Mesenchymal stem cell (in vitro differentiated cells and primary cell): ENCODE measurements at regions not wholly inside any gene's neighbourhood (a gene's known extent, or its start where the extent isn't known, plus 50 kb on each side); places are given as distances from the start of the nearest gene placed in this dataset.

ENCODE experiments used
- DNase-seq: peaks from one replicate; pipeline ENCODE4 v3.0.0-alpha.2; 2013
- H2AFZ ChIP-seq: one replicate; pipeline ENCODE4 v1.6.1; 2013; ENCODE audit warnings: low read depth, mild to moderate bottlenecking, control low read depth, inconsistent platforms, low read length, moderate library complexity
- H2AK5ac ChIP-seq: 2 replicates; pipeline ENCODE4 v1.6.1; 2013; ENCODE audit warnings: low read length, moderate library complexity, mild to moderate bottlenecking, inconsistent platforms; ENCODE audit not compliant: severe bottlenecking
- H2BK120ac ChIP-seq: one replicate; pipeline ENCODE4 v1.6.1; 2013; ENCODE audit warnings: low read depth, mild to moderate bottlenecking, inconsistent platforms, low read length, moderate library complexity
- H2BK12ac ChIP-seq, 2 experiments: one replicate each; pipeline ENCODE4 v1.6.1; 2013; ENCODE audit warnings: inconsistent platforms in 2 of 2, low read length in 2 of 2, mild to moderate bottlenecking in 2 of 2, moderate library complexity in 2 of 2, control low read depth in 1 of 2
- H2BK15ac ChIP-seq: one replicate; pipeline ENCODE4 v1.6.1; 2013; ENCODE audit warnings: mild to moderate bottlenecking, low read depth, inconsistent platforms; ENCODE audit not compliant: poor library complexity, severe bottlenecking
- H2BK5ac ChIP-seq: 2 replicates; pipeline ENCODE4 v1.6.1; 2013; ENCODE audit warnings: low read depth, mild to moderate bottlenecking, low read length, control low read depth, inconsistent platforms; ENCODE audit not compliant: poor library complexity, severe bottlenecking
- H3K14ac ChIP-seq, 2 experiments: one replicate each; pipeline ENCODE4 v1.6.1; 2013; ENCODE audit warnings: inconsistent platforms in 2 of 2, low read length in 2 of 2, control low read depth in 1 of 2, mild to moderate bottlenecking in 1 of 2, moderate library complexity in 1 of 2
- H3K18ac ChIP-seq, 2 experiments: one replicate each; pipeline ENCODE4 v1.6.1; 2013; ENCODE audit warnings: inconsistent platforms in 2 of 2, low read length in 2 of 2, control low read depth in 1 of 2, low read depth in 1 of 2, mild to moderate bottlenecking in 1 of 2
- H3K23ac ChIP-seq, 2 experiments: one replicate each; pipeline ENCODE4 v1.6.1; 2013; ENCODE audit warnings: inconsistent platforms in 2 of 2, low read length in 2 of 2, mild to moderate bottlenecking in 2 of 2, moderate library complexity in 2 of 2, control low read depth in 1 of 2
- H3K27ac ChIP-seq: 2 replicates; pipeline ENCODE4 v1.5.1; 2013; ENCODE audit warnings: mild to moderate bottlenecking, moderate library complexity, low read length, control low read depth, inconsistent platforms; ENCODE audit not compliant: poor library complexity, severe bottlenecking
- H3K27me3 ChIP-seq, 2 experiments: 2 replicates each; pipeline versions ENCODE4 v1.6.1 to v1.7.0; 2013; ENCODE audit warnings: low read length in 2 of 2, mild to moderate bottlenecking in 2 of 2, moderate library complexity in 2 of 2, control low read depth in 1 of 2, inconsistent platforms in 1 of 2; ENCODE audit not compliant: control insufficient read depth in 1 of 2, insufficient read depth in 1 of 2
- H3K36me3 ChIP-seq, 2 experiments: 2 replicates each; pipeline versions ENCODE4 v1.6.1 to v1.7.0; 2013; ENCODE audit warnings: low read length in 2 of 2, control low read depth in 1 of 2, inconsistent platforms in 1 of 2, low read depth in 1 of 2, mild to moderate bottlenecking in 1 of 2; ENCODE audit not compliant: insufficient read depth in 2 of 2, control insufficient read depth in 1 of 2
- H3K4ac ChIP-seq, 2 experiments: one replicate each; pipeline ENCODE4 v1.6.1; 2013; ENCODE audit warnings: inconsistent platforms in 2 of 2, low read length in 2 of 2, mild to moderate bottlenecking in 2 of 2, moderate library complexity in 2 of 2, control low read depth in 1 of 2, low read depth in 1 of 2
- H3K4me1 ChIP-seq: 2 replicates; pipeline ENCODE4 v1.6.1; 2013; ENCODE audit warnings: low read depth, low read length, control low read depth; ENCODE audit not compliant: control insufficient read depth, insufficient read depth
- H3K4me2 ChIP-seq: 2 replicates; pipeline ENCODE4 v1.6.1; 2013; ENCODE audit warnings: low read length, mild to moderate bottlenecking, inconsistent platforms; ENCODE audit not compliant: poor library complexity, severe bottlenecking
- H3K4me3 ChIP-seq, 2 experiments: 2 replicates each; pipeline versions ENCODE4 v1.5.1 to v1.7.0; 2013; ENCODE audit warnings: low read length in 2 of 2, mild to moderate bottlenecking in 2 of 2, control low read depth in 1 of 2, low read depth in 1 of 2; ENCODE audit not compliant: insufficient read depth in 1 of 2
- H3K79me1 ChIP-seq: replicated peaks from 2 replicates; pipeline ENCODE4 v1.6.1; 2013; ENCODE audit warnings: mild to moderate bottlenecking, control low read depth, low read length, inconsistent platforms; ENCODE audit not compliant: poor library complexity, severe bottlenecking
- H3K9ac ChIP-seq: 2 replicates; pipeline ENCODE4 v1.7.0; 2013; ENCODE audit warnings: mild to moderate bottlenecking, low read length, moderate library complexity
- H3K9me3 ChIP-seq: 2 replicates; pipeline ENCODE4 v1.7.0; 2013; ENCODE audit warnings: mild to moderate bottlenecking, low read length; ENCODE audit not compliant: control insufficient read depth
- H4K8ac ChIP-seq: one replicate; pipeline ENCODE4 v1.6.1; 2013; ENCODE audit warnings: inconsistent platforms, mild to moderate bottlenecking, low read length, moderate library complexity
- H4K91ac ChIP-seq: one replicate; pipeline ENCODE4 v1.6.1; 2013; ENCODE audit warnings: mild to moderate bottlenecking, low read length, inconsistent platforms
- WGBS: methylation state at CpG from one replicate; pipeline ENCODE4 v1.1.7; 2013; ENCODE audit warnings: mixed read lengths; 5-methylcytosine and 5-hydroxymethylcytosine counted together

GRCh38 chr1:234531151-234531635 lies 52.2 kb upstream of the TARBP1 start:
- peak overlapping the region; percentile 62 for H2AFZ ChIP-seq
- no peaks in the 10 kb centered on the region for H3K9me3 ChIP-seq
- H3K9ac ChIP-seq, result peak overlapping the region; percentile 94
- H4K91ac ChIP-seq, result peak overlapping the region; percentile 63
- 62% methylated on average over 20 of the region's 20 CpGs for WGBS
- peak overlapping the region; percentile 25 to 47 for H3K4ac ChIP-seq
- H3K4me2 ChIP-seq, result no peak overlapping the region
- H3K36me3 ChIP-seq, result no peaks in the 10 kb centered on the region
- no peak overlapping the region for H3K23ac ChIP-seq
- H4K8ac ChIP-seq, result peak overlapping the region; percentile 71
- H3K27me3 ChIP-seq, result no peaks in the 10 kb centered on the region
- H3K79me1 ChIP-seq, result no peaks in the 10 kb centered on the region
- H2AK5ac ChIP-seq, result no peak overlapping the region
- H3K27ac ChIP-seq, result no peak overlapping the region
- peak overlapping the region; percentile 60 for H2BK15ac ChIP-seq
- H3K14ac ChIP-seq, result no peak overlapping the region
- no peak overlapping the region for H2BK5ac ChIP-seq
- H3K4me3 ChIP-seq, result peak overlapping the region in 1 of 2 experiments; percentile 61
- H3K18ac ChIP-seq, result peak overlapping the region; percentile 0 to 55
- peak; percentile 49 for DNase-seq
- H3K4me1 ChIP-seq, result peaks cover 12% of the 10 kb centered on the region
- H2BK120ac ChIP-seq, result peak overlapping the region; percentile 37
- H2BK12ac ChIP-seq, result peak overlapping the region; percentile 7 to 78

DNA sequence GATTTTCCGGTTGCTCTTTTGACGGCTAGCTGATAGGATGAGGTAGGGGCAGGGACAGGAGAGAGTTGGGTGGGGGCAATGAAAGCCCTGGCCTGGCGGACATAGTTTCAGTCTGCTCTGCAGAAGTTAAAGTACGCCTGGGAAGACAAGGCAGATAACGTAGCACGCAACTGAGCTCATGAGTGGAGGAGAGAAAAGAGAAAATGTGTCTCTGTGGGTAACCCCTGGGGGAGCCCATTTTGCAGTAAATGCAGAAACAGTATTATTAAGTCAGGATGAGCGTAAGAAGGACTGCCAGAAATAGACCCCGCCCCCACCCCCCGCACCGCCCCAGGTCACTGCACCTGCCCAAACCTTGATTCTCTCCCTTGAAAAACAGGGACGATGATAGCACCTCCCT lies 51.7 kb upstream of the TARBP1 start:
- no peak overlapping the region for H3K14ac ChIP-seq
- no peak overlapping the region for H4K91ac ChIP-seq
- no peak overlapping the region for H2BK120ac ChIP-seq
- no peak overlapping the region for H3K4me2 ChIP-seq
- no peaks in the 10 kb centered on the region for H3K79me1 ChIP-seq
- no peak overlapping the region for H2BK12ac ChIP-seq
- H3K9ac ChIP-seq, result peak overlapping the region; percentile 94
- no peak overlapping the region for H3K18ac ChIP-seq
- H3K27ac ChIP-seq, result no peak overlapping the region
- H3K4ac ChIP-seq, result no peak overlapping the region
- no peak overlapping the region for H2AFZ ChIP-seq
- no peaks in the 10 kb centered on the region for H3K27me3 ChIP-seq
- H3K9me3 ChIP-seq, result no peaks in the 10 kb centered on the region
- DNase-seq, result no peak
- no peak overlapping the region for H2BK15ac ChIP-seq
- H3K4me3 ChIP-seq, result peak overlapping the region in 1 of 2 experiments; percentile 61
- H3K36me3 ChIP-seq, result no peaks in the 10 kb centered on the region
- peaks cover 10% of the 10 kb centered on the region for H3K4me1 ChIP-seq
- no peak overlapping the region for H3K23ac ChIP-seq
- H2AK5ac ChIP-seq, result no peak overlapping the region
- H2BK5ac ChIP-seq, result no peak overlapping the region
- H4K8ac ChIP-seq, result no peak overlapping the region
- 96% methylated on average over 8 of the region's 11 CpGs for WGBS

DNA sequence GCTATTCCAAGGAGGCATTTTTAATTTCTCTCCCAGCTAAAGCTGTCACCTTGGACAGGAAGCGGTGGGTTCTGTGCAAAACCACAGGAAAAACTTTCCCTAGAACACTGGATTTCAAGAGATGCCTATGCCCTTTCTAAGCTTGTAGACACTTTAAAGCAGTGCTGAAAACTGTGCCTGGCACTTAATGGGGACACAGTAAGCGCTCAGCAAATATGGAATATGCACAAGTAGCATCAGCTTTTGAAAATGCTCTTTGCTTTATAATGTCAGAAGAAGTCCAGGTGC lies 50.9 kb upstream of the TARBP1 start:
- H3K4me1 ChIP-seq, result peaks cover 8% of the 10 kb centered on the region
- DNase-seq, result no peak
- H4K91ac ChIP-seq, result no peak overlapping the region
- H2AK5ac ChIP-seq, result no peak overlapping the region
- H3K14ac ChIP-seq, result no peak overlapping the region
- H3K4me2 ChIP-seq, result no peak overlapping the region
- 83% methylated on average over 2 of the region's 2 CpGs for WGBS
- H3K18ac ChIP-seq, result no peak overlapping the region
- H2BK12ac ChIP-seq, result no peak overlapping the region
- no peak overlapping the region for H2BK120ac ChIP-seq
- no peak overlapping the region for H2AFZ ChIP-seq
- no peak overlapping the region for H3K4ac ChIP-seq
- H3K9ac ChIP-seq, result no peak overlapping the region
- no peaks in the 10 kb centered on the region for H3K9me3 ChIP-seq
- H3K23ac ChIP-seq, result no peak overlapping the region
- no peaks in the 10 kb centered on the region for H3K79me1 ChIP-seq
- H3K36me3 ChIP-seq, result no peaks in the 10 kb centered on the region
- H3K27ac ChIP-seq, result no peak overlapping the region
- no peak overlapping the region for H4K8ac ChIP-seq
- no peak overlapping the region for H3K4me3 ChIP-seq
- no peaks in the 10 kb centered on the region for H3K27me3 ChIP-seq
- H2BK5ac ChIP-seq, result no peak overlapping the region
- no peak overlapping the region for H2BK15ac ChIP-seq

DNA sequence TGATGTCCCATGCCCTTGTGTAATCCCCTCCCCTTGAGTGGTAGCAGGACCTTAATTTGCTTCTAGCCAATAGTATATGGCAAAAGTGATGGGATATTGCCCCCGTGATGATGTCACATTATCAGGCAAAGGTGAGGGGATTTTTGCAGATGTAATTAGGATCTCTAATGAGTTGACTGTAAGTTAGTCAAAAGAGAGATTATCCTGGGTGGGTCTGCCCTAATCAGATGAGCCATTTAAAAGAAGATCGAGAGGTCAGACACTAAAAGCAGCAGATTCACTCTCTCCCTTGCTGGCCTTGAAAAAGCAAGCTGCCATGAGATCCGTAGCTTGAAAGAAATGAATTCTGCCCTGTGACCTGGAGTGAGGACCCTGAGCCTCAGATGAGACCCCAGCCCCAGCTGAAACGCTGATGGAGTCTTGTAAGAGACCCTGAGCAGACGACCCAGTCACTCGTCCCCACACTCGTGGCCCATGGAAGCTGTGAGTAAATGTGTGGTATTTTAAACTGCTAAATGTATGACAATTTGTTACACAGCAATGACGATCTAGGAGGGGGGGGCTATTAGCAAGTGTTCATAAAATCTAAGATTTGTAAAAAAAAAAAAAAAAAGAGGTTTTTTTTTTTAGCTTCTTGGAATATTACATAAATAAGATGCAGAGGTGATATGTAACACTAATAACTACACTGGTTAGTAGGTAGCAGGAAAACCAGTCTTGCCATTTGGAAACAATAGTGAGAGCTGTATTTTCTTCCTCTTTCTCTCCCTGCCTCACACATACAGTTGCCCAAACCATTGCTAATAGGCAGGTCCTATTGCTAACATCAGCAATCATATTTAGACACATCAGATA lies 50.3 kb upstream of the TARBP1 start:
- H3K36me3 ChIP-seq, result no peaks in the 10 kb centered on the region
- no peak overlapping the region for H3K9ac ChIP-seq
- H2AFZ ChIP-seq, result no peak overlapping the region
- no peaks in the 10 kb centered on the region for H3K27me3 ChIP-seq
- H2BK15ac ChIP-seq, result no peak overlapping the region
- no peak overlapping the region for H2BK120ac ChIP-seq
- no peak overlapping the region for H2BK5ac ChIP-seq
- H3K4me3 ChIP-seq, result no peak overlapping the region
- H3K14ac ChIP-seq, result no peak overlapping the region
- peak overlapping the region in 1 of 2 experiments; percentile 52 for H3K18ac ChIP-seq
- no peak overlapping the region for H4K91ac ChIP-seq
- WGBS, result 94% methylated on average over 8 of the region's 8 CpGs
- H4K8ac ChIP-seq, result no peak overlapping the region
- no peaks in the 10 kb centered on the region for H3K79me1 ChIP-seq
- peaks cover 6% of the 10 kb centered on the region for H3K4me1 ChIP-seq
- H2AK5ac ChIP-seq, result peak overlapping the region; percentile 37
- no peak overlapping the region for H3K4ac ChIP-seq
- no peak overlapping the region for H2BK12ac ChIP-seq
- H3K27ac ChIP-seq, result no peak overlapping the region
- no peak overlapping the region for H3K4me2 ChIP-seq
- no peak overlapping the region for H3K23ac ChIP-seq
- H3K9me3 ChIP-seq, result no peaks in the 10 kb centered on the region
- no peak for DNase-seq
